ENCODE measurements at regions not wholly inside any gene's neighbourhood (a gene's known extent, or its start where the extent isn't known, plus 50 kb on each side); places are given as distances from the start of the nearest gene placed in this dataset.

DNA sequence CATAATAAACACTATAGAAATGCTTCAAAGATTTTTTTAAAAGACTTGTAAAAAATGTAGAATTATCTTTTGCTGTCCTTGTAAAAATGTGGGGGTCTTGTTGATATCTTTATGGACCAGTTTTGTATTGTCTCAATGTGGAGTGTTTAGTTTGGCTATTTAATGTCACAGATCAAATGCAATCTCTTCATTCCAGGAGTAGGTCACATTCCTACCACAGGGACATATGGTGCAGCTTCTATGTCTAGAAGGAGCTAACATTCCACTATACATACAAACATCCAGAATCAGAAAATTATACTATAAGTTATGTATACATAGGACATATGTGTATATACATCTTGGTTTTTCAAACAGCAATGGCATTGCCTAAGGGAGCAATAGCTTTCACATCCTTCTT is 345.7 kb downstream of the BMP4 start:
- TF ChIP-seq, protein P1, sequence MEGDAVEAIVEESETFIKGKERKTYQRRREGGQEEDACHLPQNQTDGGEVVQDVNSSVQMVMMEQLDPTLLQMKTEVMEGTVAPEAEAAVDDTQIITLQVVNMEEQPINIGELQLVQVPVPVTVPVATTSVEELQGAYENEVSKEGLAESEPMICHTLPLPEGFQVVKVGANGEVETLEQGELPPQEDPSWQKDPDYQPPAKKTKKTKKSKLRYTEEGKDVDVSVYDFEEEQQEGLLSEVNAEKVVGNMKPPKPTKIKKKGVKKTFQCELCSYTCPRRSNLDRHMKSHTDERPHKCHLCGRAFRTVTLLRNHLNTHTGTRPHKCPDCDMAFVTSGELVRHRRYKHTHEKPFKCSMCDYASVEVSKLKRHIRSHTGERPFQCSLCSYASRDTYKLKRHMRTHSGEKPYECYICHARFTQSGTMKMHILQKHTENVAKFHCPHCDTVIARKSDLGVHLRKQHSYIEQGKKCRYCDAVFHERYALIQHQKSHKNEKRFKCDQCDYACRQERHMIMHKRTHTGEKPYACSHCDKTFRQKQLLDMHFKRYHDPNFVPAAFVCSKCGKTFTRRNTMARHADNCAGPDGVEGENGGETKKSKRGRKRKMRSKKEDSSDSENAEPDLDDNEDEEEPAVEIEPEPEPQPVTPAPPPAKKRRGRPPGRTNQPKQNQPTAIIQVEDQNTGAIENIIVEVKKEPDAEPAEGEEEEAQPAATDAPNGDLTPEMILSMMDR (IDR thresholded peaks at IDR 0.05): no peak
- TF ChIP-seq TP53 (CRISPR knock-in tag; IDR thresholded peaks at IDR 0.05) (no peak), RNF2 (IDR thresholded peaks at IDR 0.05; ENCODE audit: borderline replicate concordance, low read depth) (no peak), JUN (IDR thresholded peaks at IDR 0.05) (no peak), POLR2A (IDR thresholded peaks at IDR 0.05; ENCODE audit: low read length) (no peak), RAD21 (conservative IDR thresholded peaks at IDR 0.05 in 1 of 2, IDR thresholded peaks at IDR 0.05 in 1 of 2) (no peak), RCOR1 (IDR thresholded peaks at IDR 0.05; ENCODE audit: low read depth, low read length) (no peak), EP300 (IDR thresholded peaks at IDR 0.05) (no peak), MAZ (IDR thresholded peaks at IDR 0.05; ENCODE audit: borderline replicate concordance, low read depth, low read length) (no peak)
- TF ChIP-seq, protein P2, sequence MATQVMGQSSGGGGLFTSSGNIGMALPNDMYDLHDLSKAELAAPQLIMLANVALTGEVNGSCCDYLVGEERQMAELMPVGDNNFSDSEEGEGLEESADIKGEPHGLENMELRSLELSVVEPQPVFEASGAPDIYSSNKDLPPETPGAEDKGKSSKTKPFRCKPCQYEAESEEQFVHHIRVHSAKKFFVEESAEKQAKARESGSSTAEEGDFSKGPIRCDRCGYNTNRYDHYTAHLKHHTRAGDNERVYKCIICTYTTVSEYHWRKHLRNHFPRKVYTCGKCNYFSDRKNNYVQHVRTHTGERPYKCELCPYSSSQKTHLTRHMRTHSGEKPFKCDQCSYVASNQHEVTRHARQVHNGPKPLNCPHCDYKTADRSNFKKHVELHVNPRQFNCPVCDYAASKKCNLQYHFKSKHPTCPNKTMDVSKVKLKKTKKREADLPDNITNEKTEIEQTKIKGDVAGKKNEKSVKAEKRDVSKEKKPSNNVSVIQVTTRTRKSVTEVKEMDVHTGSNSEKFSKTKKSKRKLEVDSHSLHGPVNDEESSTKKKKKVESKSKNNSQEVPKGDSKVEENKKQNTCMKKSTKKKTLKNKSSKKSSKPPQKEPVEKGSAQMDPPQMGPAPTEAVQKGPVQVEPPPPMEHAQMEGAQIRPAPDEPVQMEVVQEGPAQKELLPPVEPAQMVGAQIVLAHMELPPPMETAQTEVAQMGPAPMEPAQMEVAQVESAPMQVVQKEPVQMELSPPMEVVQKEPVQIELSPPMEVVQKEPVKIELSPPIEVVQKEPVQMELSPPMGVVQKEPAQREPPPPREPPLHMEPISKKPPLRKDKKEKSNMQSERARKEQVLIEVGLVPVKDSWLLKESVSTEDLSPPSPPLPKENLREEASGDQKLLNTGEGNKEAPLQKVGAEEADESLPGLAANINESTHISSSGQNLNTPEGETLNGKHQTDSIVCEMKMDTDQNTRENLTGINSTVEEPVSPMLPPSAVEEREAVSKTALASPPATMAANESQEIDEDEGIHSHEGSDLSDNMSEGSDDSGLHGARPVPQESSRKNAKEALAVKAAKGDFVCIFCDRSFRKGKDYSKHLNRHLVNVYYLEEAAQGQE (IDR thresholded peaks at IDR 0.05): no peak
- TF ChIP-seq, protein P3, sequence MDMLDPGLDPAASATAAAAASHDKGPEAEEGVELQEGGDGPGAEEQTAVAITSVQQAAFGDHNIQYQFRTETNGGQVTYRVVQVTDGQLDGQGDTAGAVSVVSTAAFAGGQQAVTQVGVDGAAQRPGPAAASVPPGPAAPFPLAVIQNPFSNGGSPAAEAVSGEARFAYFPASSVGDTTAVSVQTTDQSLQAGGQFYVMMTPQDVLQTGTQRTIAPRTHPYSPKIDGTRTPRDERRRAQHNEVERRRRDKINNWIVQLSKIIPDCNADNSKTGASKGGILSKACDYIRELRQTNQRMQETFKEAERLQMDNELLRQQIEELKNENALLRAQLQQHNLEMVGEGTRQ (IDR thresholded peaks at IDR 0.05): no peak
- TF ChIP-seq, protein P4, sequence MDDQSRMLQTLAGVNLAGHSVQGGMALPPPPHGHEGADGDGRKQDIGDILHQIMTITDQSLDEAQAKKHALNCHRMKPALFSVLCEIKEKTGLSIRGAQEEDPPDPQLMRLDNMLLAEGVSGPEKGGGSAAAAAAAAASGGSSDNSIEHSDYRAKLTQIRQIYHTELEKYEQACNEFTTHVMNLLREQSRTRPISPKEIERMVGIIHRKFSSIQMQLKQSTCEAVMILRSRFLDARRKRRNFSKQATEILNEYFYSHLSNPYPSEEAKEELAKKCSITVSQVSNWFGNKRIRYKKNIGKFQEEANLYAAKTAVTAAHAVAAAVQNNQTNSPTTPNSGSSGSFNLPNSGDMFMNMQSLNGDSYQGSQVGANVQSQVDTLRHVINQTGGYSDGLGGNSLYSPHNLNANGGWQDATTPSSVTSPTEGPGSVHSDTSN (IDR thresholded peaks at IDR 0.05): no peak

All from A549 (cell line).